Coronary artery (tissue), 2 donors: ENCODE measurements at regions not wholly inside any gene's neighbourhood (a gene's known extent, or its start where the extent isn't known, plus 50 kb on each side); places are given as distances from the start of the nearest gene placed in this dataset.

Source experiments
- DNase-seq: peaks from one replicate; pipeline ENCODE4 v3.0.0-alpha.2; 2017; ENCODE audit warnings: low spot score
- H3K27ac ChIP-seq, 2 donors: fragments of 200-600 bp; sonication (generic); one replicate each; pipeline ENCODE4 v1.5.1; 2016 to 2019
- H3K4me3 ChIP-seq: fragments of 200-600 bp; sonication (generic); 2 replicates; pipeline ENCODE4 v1.5.1; 2016; ENCODE audit warnings: mild to moderate bottlenecking, moderate library complexity
- CTCF ChIP-seq: fragments of 200-600 bp; sonication (generic); IDR thresholded peaks from one replicate; pipeline ENCODE4 v1.5.1; 2019; ENCODE audit warnings: antibody characterized with exemption

- no peak for TF ChIP-seq CTCF
- no peak for DNase-seq
- no peak overlapping the region for H3K4me3 ChIP-seq
- H3K27ac ChIP-seq = no peak overlapping the region
Observed at GRCh38 chr12:83800022-83800421, 1112.6 kb downstream of the SLC6A15 start.

GRCh38 chr12:83796531-83796930, 1109.8 kb downstream of the TMTC2 start:
- no peak overlapping the region for H3K27ac ChIP-seq
- H3K4me3 ChIP-seq = no peak overlapping the region
- no peak for DNase-seq
- TF ChIP-seq CTCF = no peak

- no peak for DNase-seq
- Histone ChIP-seq H3K27ac (no peak overlapping the region), H3K4me3 (no peak overlapping the region)
- TF ChIP-seq CTCF = no peak
Observed at GRCh38 chr12:83793616-83794015, 1106.9 kb downstream of the TMTC2 start.

GRCh38 chr12:83784298-83784890, 1097.7 kb downstream of the TMTC2 start:
- Histone ChIP-seq H3K4me3 (no peak overlapping the region), H3K27ac (no peak overlapping the region)
- DNase-seq = no peak
- TF ChIP-seq CTCF = no peak

GRCh38 chr12:83779526-83779925, 1092.8 kb downstream of the TMTC2 start:
- DNase-seq = no peak
- no peak for TF ChIP-seq CTCF
- no peak overlapping the region for H3K4me3 ChIP-seq

GRCh38 chr12:83769151-83769550, 1082.4 kb downstream of the TMTC2 start:
- DNase-seq = no peak
- H3K4me3 ChIP-seq = no peak overlapping the region
- no peak overlapping the region for H3K27ac ChIP-seq
- TF ChIP-seq CTCF = no peak

More at GRCh38 chr12:83779526-83779925, 1092.8 kb downstream of the TMTC2 start:
- no peak overlapping the region for H3K27ac ChIP-seq

- H3K27ac ChIP-seq = no peak overlapping the region
- DNase-seq = no peak
- no peak overlapping the region for H3K4me3 ChIP-seq
- no peak for TF ChIP-seq CTCF
Observed at GRCh38 chr12:83767723-83768122, 1081.0 kb downstream of the TMTC2 start.
